ENCODE measurements at regions not wholly inside any gene's neighbourhood (a gene's known extent, or its start where the extent isn't known, plus 50 kb on each side); places are given as distances from the start of the nearest gene placed in this dataset.

DNA sequence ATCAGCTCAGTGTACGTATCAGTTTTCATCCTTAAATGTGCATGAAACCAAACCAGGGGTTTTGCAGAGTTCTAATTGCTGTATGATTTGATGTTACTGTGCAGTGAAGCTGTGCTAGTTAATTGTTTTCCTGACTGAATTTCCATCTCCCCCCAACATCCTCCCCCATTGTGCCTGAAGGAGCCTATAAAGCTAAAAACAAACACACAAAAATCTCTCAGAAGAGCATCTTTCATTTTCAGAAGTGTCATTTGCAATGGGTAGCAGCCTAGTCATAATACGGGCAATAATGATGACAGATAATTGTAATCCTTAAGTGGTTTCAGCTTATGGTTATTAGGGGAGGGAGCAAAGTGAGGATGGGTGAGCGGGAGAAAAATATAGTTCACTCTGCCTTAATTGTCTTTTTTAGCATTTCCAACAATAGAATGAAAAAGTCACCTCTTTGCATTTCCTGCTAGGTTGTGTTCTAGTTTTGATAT, 207.9 kb upstream of the TBL1XR1 start:
- Histone ChIP-seq H3F3A (ENCODE audit: insufficient read depth, low read length, poor library complexity, severe bottlenecking) (no peaks in the 10 kb centered on the region), H3K79me2 (replicated peaks; ENCODE audit: insufficient read depth, low read length) (no peaks in the 10 kb centered on the region), H3K4me2 (ENCODE audit: low read length) (no peak overlapping the region), H4K20me1 (ENCODE audit: insufficient read depth) (no peaks in the 10 kb centered on the region), H2AFZ (ENCODE audit: low read depth, low read length) (no peak overlapping the region), H3K27ac (ENCODE audit: low read length) (no peak overlapping the region), H3K9ac (ENCODE audit: low read length) (no peak overlapping the region), H3K9me2 (ENCODE audit: insufficient read depth, low read length) (no peaks in the 10 kb centered on the region), H3K36me3 (ENCODE audit: insufficient read depth, low read length) (no peaks in the 10 kb centered on the region), H3K9me3 (ENCODE audit: low read length) (no peaks in the 10 kb centered on the region), H3K4me3 (ENCODE audit: low read length) (no peak overlapping the region), H3K27me3 (ENCODE audit: insufficient read depth, low read depth, low read length) (no peaks in the 10 kb centered on the region)
- TF ChIP-seq POLR2AphosphoS5 (IDR thresholded peaks at IDR 0.05) = no peak
- no peak for TF ChIP-seq EP300 (conservative IDR thresholded peaks at IDR 0.05; ENCODE audit: poor library complexity, severe bottlenecking)
- TF ChIP-seq, protein P1, sequence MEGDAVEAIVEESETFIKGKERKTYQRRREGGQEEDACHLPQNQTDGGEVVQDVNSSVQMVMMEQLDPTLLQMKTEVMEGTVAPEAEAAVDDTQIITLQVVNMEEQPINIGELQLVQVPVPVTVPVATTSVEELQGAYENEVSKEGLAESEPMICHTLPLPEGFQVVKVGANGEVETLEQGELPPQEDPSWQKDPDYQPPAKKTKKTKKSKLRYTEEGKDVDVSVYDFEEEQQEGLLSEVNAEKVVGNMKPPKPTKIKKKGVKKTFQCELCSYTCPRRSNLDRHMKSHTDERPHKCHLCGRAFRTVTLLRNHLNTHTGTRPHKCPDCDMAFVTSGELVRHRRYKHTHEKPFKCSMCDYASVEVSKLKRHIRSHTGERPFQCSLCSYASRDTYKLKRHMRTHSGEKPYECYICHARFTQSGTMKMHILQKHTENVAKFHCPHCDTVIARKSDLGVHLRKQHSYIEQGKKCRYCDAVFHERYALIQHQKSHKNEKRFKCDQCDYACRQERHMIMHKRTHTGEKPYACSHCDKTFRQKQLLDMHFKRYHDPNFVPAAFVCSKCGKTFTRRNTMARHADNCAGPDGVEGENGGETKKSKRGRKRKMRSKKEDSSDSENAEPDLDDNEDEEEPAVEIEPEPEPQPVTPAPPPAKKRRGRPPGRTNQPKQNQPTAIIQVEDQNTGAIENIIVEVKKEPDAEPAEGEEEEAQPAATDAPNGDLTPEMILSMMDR (IDR thresholded peaks at IDR 0.05; ENCODE audit: poor library complexity, severe bottlenecking) = no peak
- TF ChIP-seq SMC3 (conservative IDR thresholded peaks at IDR 0.05; ENCODE audit: poor library complexity) = no peak
- TF ChIP-seq RAD21 (conservative IDR thresholded peaks at IDR 0.05) = no peak
- TF ChIP-seq, protein P2, sequence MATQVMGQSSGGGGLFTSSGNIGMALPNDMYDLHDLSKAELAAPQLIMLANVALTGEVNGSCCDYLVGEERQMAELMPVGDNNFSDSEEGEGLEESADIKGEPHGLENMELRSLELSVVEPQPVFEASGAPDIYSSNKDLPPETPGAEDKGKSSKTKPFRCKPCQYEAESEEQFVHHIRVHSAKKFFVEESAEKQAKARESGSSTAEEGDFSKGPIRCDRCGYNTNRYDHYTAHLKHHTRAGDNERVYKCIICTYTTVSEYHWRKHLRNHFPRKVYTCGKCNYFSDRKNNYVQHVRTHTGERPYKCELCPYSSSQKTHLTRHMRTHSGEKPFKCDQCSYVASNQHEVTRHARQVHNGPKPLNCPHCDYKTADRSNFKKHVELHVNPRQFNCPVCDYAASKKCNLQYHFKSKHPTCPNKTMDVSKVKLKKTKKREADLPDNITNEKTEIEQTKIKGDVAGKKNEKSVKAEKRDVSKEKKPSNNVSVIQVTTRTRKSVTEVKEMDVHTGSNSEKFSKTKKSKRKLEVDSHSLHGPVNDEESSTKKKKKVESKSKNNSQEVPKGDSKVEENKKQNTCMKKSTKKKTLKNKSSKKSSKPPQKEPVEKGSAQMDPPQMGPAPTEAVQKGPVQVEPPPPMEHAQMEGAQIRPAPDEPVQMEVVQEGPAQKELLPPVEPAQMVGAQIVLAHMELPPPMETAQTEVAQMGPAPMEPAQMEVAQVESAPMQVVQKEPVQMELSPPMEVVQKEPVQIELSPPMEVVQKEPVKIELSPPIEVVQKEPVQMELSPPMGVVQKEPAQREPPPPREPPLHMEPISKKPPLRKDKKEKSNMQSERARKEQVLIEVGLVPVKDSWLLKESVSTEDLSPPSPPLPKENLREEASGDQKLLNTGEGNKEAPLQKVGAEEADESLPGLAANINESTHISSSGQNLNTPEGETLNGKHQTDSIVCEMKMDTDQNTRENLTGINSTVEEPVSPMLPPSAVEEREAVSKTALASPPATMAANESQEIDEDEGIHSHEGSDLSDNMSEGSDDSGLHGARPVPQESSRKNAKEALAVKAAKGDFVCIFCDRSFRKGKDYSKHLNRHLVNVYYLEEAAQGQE (IDR thresholded peaks at IDR 0.05; ENCODE audit: borderline replicate concordance) = no peak
- TF ChIP-seq TAF1 (IDR thresholded peaks at IDR 0.05; ENCODE audit: low read depth) = no peak

DNA sequence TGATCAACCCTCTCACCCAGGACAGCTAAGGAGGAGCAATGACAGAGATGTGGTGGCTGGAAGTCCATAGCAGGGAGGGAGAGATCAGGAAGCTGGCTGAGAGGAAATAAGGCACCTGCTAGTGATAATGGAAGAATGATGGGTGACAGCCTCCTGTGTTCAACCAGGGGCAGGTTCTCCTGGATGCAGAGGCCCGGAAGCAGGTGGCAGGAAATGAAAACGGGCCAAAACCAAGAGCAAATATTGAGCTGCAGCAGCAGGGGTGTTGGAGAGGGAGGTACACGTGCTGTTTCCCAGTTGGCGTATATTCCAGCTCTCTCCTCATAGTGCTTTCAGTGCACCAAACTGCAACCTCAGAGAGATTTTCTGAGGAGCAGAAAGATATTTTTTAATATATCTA, 213.4 kb upstream of the TBL1XR1 start:
- Histone ChIP-seq H3K79me2 (replicated peaks; ENCODE audit: insufficient read depth, low read length) (no peaks in the 10 kb centered on the region), H4K20me1 (ENCODE audit: insufficient read depth) (no peaks in the 10 kb centered on the region), H3F3A (ENCODE audit: insufficient read depth, low read length, poor library complexity, severe bottlenecking) (no peaks in the 10 kb centered on the region), H3K36me3 (ENCODE audit: insufficient read depth, low read length) (no peaks in the 10 kb centered on the region), H3K9me2 (ENCODE audit: insufficient read depth, low read length) (no peaks in the 10 kb centered on the region), H3K4me3 (ENCODE audit: low read length) (no peak overlapping the region), H2AFZ (ENCODE audit: low read depth, low read length) (no peak overlapping the region), H3K4me2 (ENCODE audit: low read length) (no peak overlapping the region), H3K9ac (ENCODE audit: low read length) (no peak overlapping the region), H3K9me3 (ENCODE audit: low read length) (no peaks in the 10 kb centered on the region), H3K27me3 (ENCODE audit: insufficient read depth, low read depth, low read length) (no peaks in the 10 kb centered on the region), H3K27ac (ENCODE audit: low read length) (no peak overlapping the region)
- TF ChIP-seq, protein P1 (IDR thresholded peaks at IDR 0.05; ENCODE audit: poor library complexity, severe bottlenecking) = no peak
- TF ChIP-seq POLR2AphosphoS5 (IDR thresholded peaks at IDR 0.05) (no peak), SMC3 (conservative IDR thresholded peaks at IDR 0.05; ENCODE audit: poor library complexity) (no peak), EZH2 (IDR thresholded peaks at IDR 0.05; ENCODE audit: borderline replicate concordance, insufficient read depth, low read length, poor library complexity, severe bottlenecking) (no peak), RAD21 (conservative IDR thresholded peaks at IDR 0.05) (no peak), MXI1 (conservative IDR thresholded peaks at IDR 0.05; ENCODE audit: poor library complexity, severe bottlenecking) (no peak), TAF1 (IDR thresholded peaks at IDR 0.05; ENCODE audit: low read depth) (no peak), EP300 (conservative IDR thresholded peaks at IDR 0.05; ENCODE audit: poor library complexity, severe bottlenecking) (no peak)
- TF ChIP-seq, protein P2 (IDR thresholded peaks at IDR 0.05; ENCODE audit: borderline replicate concordance) = no peak

Measured in neural cell (in vitro differentiated cells).